ENCODE measurements at regions not wholly inside any gene's neighbourhood (a gene's known extent, or its start where the extent isn't known, plus 50 kb on each side); places are given as distances from the start of the nearest gene placed in this dataset.

DNA sequence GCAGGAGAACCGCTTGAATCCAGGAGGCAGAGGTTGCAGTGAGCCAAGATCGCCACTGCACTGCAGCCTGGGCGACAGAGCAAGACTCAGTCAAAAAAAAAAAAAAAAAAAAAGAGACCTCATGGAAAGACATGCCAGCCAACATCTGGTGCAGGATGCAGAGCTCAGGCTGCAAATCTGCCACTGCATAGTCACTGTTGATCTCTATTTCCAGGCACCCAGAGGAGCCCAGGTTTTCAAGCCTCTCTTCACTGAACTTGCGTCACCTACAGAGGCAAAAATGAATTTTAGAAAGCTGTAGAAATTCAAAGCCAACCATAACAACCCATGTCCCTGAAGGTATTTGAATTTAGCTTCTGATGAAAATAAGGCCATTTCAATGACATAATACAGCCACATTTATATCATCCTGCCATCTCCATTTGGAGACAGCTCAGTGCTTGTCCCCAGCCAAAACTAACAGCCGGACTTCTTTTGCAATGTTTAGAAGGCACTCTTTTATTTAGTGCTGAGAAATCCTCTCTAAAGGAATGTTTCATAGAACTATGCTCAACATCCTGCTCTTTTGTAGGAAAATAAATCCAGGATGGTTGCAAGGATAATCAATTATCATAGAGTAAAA is 113.3 kb downstream of the SNX18 start:
- Histone ChIP-seq H3K27me3 (ENCODE audit: control insufficient read depth in 3 of 3, insufficient read depth in 3 of 3, low read length in 3 of 3) (no peaks in the 10 kb centered on the region), H3K4me3 (ENCODE audit: low read length in 3 of 3) (no peak overlapping the region), H3K9ac (ENCODE audit: low read depth in 1 of 3, low read length in 3 of 3) (no peak overlapping the region), H3K36me3 (ENCODE audit: control insufficient read depth in 3 of 3, insufficient read depth in 3 of 3, low read length in 3 of 3) (no peaks in the 10 kb centered on the region), H3K9me3 (ENCODE audit: control insufficient read depth in 3 of 3, low read length in 3 of 3) (no peaks in the 10 kb centered on the region), H3K27ac (ENCODE audit: low read depth, low read length) (no peak overlapping the region), H3K4me1 (ENCODE audit: control insufficient read depth in 3 of 3, insufficient read depth in 3 of 3, low read length in 3 of 3) (peaks cover 5 to 11% (median 10%) of the 10 kb centered on the region in 3 donors)

- Histone ChIP-seq H3K4me1 (ENCODE audit: control insufficient read depth in 3 of 3, insufficient read depth in 3 of 3, low read length in 3 of 3) (peaks cover 5 to 11% (median 10%) of the 10 kb centered on the region in 3 donors), H3K36me3 (ENCODE audit: control insufficient read depth in 3 of 3, insufficient read depth in 3 of 3, low read length in 3 of 3) (no peaks in the 10 kb centered on the region), H3K9ac (ENCODE audit: low read depth in 1 of 3, low read length in 3 of 3) (no peak overlapping the region), H3K9me3 (ENCODE audit: control insufficient read depth in 3 of 3, low read length in 3 of 3) (no peaks in the 10 kb centered on the region), H3K4me3 (ENCODE audit: low read length in 3 of 3) (no peak overlapping the region), H3K27me3 (ENCODE audit: control insufficient read depth in 3 of 3, insufficient read depth in 3 of 3, low read length in 3 of 3) (no peaks in the 10 kb centered on the region), H3K27ac (ENCODE audit: low read depth, low read length) (no peak overlapping the region)
Observed at GRCh38 chr5:54629115-54629514, 111.6 kb downstream of the SNX18 start.

DNA sequence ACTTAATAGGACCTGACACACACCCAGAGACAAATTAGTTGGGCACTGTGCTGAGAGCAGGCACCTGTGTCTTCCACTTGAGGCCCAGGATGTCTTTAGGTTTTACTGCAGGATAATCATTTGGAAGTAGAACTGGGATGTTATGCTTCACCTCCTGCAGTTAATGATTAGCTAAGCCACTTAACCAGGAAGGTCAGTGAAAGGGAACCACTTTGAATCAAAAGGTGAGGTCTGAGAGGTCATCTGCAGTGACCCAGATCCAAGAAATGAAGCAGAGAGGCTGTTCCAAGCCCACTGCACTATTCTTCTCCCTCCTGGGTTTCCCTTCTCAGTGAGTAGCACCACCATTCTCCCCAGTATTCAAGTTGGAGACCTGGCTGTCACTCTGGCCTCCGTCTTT is 110.5 kb downstream of the SNX18 start:
- Histone ChIP-seq H3K4me3 (ENCODE audit: low read length in 3 of 3) (no peak overlapping the region), H3K27me3 (ENCODE audit: control insufficient read depth in 3 of 3, insufficient read depth in 3 of 3, low read length in 3 of 3) (no peaks in the 10 kb centered on the region), H3K36me3 (ENCODE audit: control insufficient read depth in 3 of 3, insufficient read depth in 3 of 3, low read length in 3 of 3) (no peaks in the 10 kb centered on the region), H3K9ac (ENCODE audit: low read depth in 1 of 3, low read length in 3 of 3) (no peak overlapping the region), H3K4me1 (ENCODE audit: control insufficient read depth in 3 of 3, insufficient read depth in 3 of 3, low read length in 3 of 3) (peaks cover 5 to 11% (median 10%) of the 10 kb centered on the region in 3 donors), H3K27ac (ENCODE audit: low read depth, low read length) (no peak overlapping the region), H3K9me3 (ENCODE audit: control insufficient read depth in 3 of 3, low read length in 3 of 3) (no peaks in the 10 kb centered on the region)

GRCh38 chr5:54626407-54626806 is 108.8 kb downstream of the SNX18 start:
- H3K36me3 ChIP-seq (ENCODE audit: control insufficient read depth in 3 of 3, insufficient read depth in 3 of 3, low read length in 3 of 3), result no peaks in the 10 kb centered on the region
- no peak overlapping the region for H3K9ac ChIP-seq (ENCODE audit: low read depth in 1 of 3, low read length in 3 of 3)
- H3K4me1 ChIP-seq (ENCODE audit: control insufficient read depth in 3 of 3, insufficient read depth in 3 of 3, low read length in 3 of 3), result peaks cover 0 to 4% (median under 1%) of the 10 kb centered on the region in 3 donors
- no peak overlapping the region for H3K4me3 ChIP-seq (ENCODE audit: low read length in 3 of 3)
- H3K27me3 ChIP-seq (ENCODE audit: control insufficient read depth in 3 of 3, insufficient read depth in 3 of 3, low read length in 3 of 3), result no peaks in the 10 kb centered on the region
- H3K27ac ChIP-seq (ENCODE audit: low read depth, low read length), result no peak overlapping the region
- H3K9me3 ChIP-seq (ENCODE audit: control insufficient read depth in 3 of 3, low read length in 3 of 3), result no peaks in the 10 kb centered on the region

DNA sequence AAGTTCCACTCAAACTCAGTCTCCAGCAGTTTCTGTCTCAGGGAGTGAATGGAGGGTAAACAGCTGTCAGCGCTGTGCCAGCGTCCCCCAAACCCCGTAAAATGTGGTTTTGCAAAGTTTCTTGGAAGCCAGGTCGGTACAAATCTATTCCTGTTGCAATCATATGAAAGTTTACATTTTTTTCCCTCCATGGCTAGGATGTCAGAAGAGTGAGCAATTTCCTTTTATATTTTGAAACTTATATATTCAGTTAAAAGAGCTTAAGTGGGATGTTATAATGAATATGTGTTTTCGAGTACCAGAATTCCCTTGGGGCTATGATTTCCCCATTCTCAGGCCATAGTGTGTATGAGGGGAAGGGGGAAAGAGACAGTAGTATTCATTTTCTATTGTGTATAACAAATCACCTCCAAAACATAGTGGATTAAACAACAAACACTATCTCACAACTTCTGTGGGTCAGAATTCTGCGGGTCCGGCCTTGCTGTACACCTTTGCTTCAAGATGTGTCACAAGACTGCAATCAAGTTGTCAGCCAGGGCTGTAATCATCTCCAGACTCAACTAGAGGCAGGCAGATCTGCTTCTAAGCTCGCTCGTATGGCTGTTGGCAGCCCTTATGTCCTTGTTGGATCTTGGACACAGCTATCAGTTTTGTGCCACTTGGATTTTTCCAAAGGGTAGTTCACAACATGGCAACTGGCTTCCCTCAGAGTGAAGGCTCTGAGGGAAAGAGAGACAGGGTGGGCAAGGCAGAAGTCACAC is 107.4 kb downstream of the SNX18 start:
- Histone ChIP-seq H3K36me3 (ENCODE audit: control insufficient read depth in 3 of 3, insufficient read depth in 3 of 3, low read length in 3 of 3) (no peaks in the 10 kb centered on the region), H3K9me3 (ENCODE audit: control insufficient read depth in 3 of 3, low read length in 3 of 3) (no peaks in the 10 kb centered on the region), H3K4me3 (ENCODE audit: low read length in 3 of 3) (no peak overlapping the region), H3K27me3 (ENCODE audit: control insufficient read depth in 3 of 3, insufficient read depth in 3 of 3, low read length in 3 of 3) (no peaks in the 10 kb centered on the region), H3K4me1 (ENCODE audit: control insufficient read depth in 3 of 3, insufficient read depth in 3 of 3, low read length in 3 of 3) (peaks cover 0 to 2% (median 0%) of the 10 kb centered on the region in 3 donors), H3K9ac (ENCODE audit: low read depth in 1 of 3, low read length in 3 of 3) (no peak overlapping the region), H3K27ac (ENCODE audit: low read depth, low read length) (no peak overlapping the region)

DNA sequence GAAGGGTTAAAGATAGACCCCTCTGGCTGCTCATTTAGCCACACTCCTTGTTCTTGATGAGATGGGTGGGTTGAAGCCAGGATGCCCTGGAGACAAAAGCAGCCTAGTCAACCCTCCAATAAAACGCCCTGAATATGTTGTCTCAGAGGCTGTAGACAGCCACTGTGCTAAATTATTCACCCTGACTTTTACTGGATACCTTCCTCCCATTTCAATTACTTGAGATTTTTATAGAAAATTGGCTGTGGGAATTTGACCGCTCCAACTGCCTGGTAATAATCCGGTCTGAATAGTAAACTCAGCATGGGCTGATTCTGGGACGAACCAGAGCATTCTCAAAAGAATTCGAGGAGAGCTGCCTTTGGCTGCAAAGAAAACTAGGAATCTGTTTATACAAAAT is 104.2 kb downstream of the SNX18 start:
- Histone ChIP-seq H3K36me3 (ENCODE audit: control insufficient read depth in 3 of 3, insufficient read depth in 3 of 3, low read length in 3 of 3) (no peaks in the 10 kb centered on the region), H3K4me1 (ENCODE audit: control insufficient read depth in 3 of 3, insufficient read depth in 3 of 3, low read length in 3 of 3) (peaks cover 0 to 2% (median 0%) of the 10 kb centered on the region in 3 donors), H3K27me3 (ENCODE audit: control insufficient read depth in 3 of 3, insufficient read depth in 3 of 3, low read length in 3 of 3) (no peaks in the 10 kb centered on the region), H3K9ac (ENCODE audit: low read depth in 1 of 3, low read length in 3 of 3) (no peak overlapping the region), H3K9me3 (ENCODE audit: control insufficient read depth in 3 of 3, low read length in 3 of 3) (no peaks in the 10 kb centered on the region), H3K4me3 (ENCODE audit: low read length in 3 of 3) (no peak overlapping the region), H3K27ac (ENCODE audit: low read depth, low read length) (no peak overlapping the region)

DNA sequence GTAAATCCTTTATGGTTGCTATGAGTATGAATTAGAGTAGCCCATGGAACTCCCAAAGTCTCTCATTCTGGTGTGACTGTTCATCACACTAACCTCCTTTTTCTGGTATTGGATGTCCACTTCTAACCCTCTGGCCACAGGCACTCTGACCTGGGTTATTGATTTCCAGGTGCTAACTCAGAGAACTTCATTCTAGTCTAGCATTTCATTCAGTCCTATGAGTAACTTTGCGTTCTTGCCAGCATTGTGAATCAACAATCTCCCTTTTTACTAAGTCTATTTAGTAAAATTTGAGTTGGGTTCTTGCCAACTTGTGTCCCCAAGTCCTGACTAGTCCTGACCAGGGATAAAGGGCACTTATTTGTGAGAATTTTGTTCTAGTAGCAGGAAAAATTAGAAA is 103.5 kb downstream of the SNX18 start:
- Histone ChIP-seq H3K27me3 (ENCODE audit: control insufficient read depth in 3 of 3, insufficient read depth in 3 of 3, low read length in 3 of 3) (no peaks in the 10 kb centered on the region), H3K27ac (ENCODE audit: low read depth, low read length) (no peak overlapping the region), H3K4me3 (ENCODE audit: low read length in 3 of 3) (no peak overlapping the region), H3K9me3 (ENCODE audit: control insufficient read depth in 3 of 3, low read length in 3 of 3) (no peaks in the 10 kb centered on the region), H3K9ac (ENCODE audit: low read depth in 1 of 3, low read length in 3 of 3) (no peak overlapping the region), H3K4me1 (ENCODE audit: control insufficient read depth in 3 of 3, insufficient read depth in 3 of 3, low read length in 3 of 3) (peaks cover 0 to 2% (median 0%) of the 10 kb centered on the region in 3 donors), H3K36me3 (ENCODE audit: control insufficient read depth in 3 of 3, insufficient read depth in 3 of 3, low read length in 3 of 3) (no peaks in the 10 kb centered on the region)

DNA sequence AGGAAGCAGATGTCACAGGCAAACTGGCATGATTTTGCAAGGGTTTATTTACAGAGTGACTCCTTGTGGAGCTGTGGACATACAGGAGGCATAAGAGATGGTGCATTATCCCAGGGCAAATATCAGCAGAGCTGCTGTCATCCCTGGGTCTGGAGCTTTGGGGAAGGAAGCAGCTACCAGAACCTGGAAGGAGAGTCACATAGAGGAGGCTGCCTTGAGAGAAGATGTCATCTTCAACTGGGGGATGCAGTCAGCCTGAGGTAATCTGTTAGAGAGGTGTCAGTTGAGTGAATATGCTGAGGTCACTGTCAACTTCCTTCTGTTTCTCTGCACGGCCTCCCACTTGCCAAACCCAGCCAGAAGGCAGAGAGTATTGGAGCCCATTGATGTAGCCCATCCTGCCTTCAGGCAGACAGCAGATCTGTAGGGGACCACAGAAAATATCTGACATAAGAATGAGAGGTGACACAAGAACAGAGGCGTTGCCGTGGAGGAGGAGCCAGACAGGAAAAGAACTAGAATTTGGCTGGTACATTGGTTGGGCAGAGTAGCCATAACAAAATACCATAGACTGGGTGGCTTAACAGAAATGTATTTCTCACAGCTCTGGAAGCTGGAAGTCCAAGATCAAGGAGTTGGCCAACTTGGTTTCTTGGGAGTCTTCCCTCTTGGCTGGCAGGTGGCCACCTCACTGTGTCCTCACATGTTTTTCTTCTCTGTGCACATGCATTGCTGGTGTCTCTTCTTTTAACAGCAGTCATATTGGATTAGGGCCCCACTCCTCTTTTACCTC is 102.8 kb downstream of the SNX18 start:
- Histone ChIP-seq H3K27ac (ENCODE audit: low read depth, low read length) (no peak overlapping the region), H3K4me3 (ENCODE audit: low read length in 3 of 3) (no peak overlapping the region), H3K9me3 (ENCODE audit: control insufficient read depth in 3 of 3, low read length in 3 of 3) (no peaks in the 10 kb centered on the region), H3K36me3 (ENCODE audit: control insufficient read depth in 3 of 3, insufficient read depth in 3 of 3, low read length in 3 of 3) (no peaks in the 10 kb centered on the region), H3K4me1 (ENCODE audit: control insufficient read depth in 3 of 3, insufficient read depth in 3 of 3, low read length in 3 of 3) (peaks cover 0 to 6% (median 0%) of the 10 kb centered on the region in 3 donors), H3K27me3 (ENCODE audit: control insufficient read depth in 3 of 3, insufficient read depth in 3 of 3, low read length in 3 of 3) (no peaks in the 10 kb centered on the region), H3K9ac (ENCODE audit: low read depth in 1 of 3, low read length in 3 of 3) (no peak overlapping the region)

GRCh38 chr5:54619731-54620130 is 102.2 kb downstream of the SNX18 start:
- H3K4me3 ChIP-seq (ENCODE audit: low read length in 3 of 3), result no peak overlapping the region
- H3K4me1 ChIP-seq (ENCODE audit: control insufficient read depth in 3 of 3, insufficient read depth in 3 of 3, low read length in 3 of 3), result peaks cover 0 to 6% (median 0%) of the 10 kb centered on the region in 3 donors
- H3K27ac ChIP-seq (ENCODE audit: low read depth, low read length), result no peak overlapping the region

More at GRCh38 chr5:54619731-54620130, 102.2 kb downstream of the SNX18 start:
- no peaks in the 10 kb centered on the region for H3K9me3 ChIP-seq (ENCODE audit: control insufficient read depth in 3 of 3, low read length in 3 of 3)
- H3K36me3 ChIP-seq (ENCODE audit: control insufficient read depth in 3 of 3, insufficient read depth in 3 of 3, low read length in 3 of 3), result no peaks in the 10 kb centered on the region
- H3K27me3 ChIP-seq (ENCODE audit: control insufficient read depth in 3 of 3, insufficient read depth in 3 of 3, low read length in 3 of 3), result no peaks in the 10 kb centered on the region
- H3K9ac ChIP-seq (ENCODE audit: low read depth in 1 of 3, low read length in 3 of 3), result no peak overlapping the region

Data from skeletal muscle tissue (tissue), 3 donors.